Neural cell (in vitro differentiated cells): ENCODE measurements at regions not wholly inside any gene's neighbourhood (a gene's known extent, or its start where the extent isn't known, plus 50 kb on each side); places are given as distances from the start of the nearest gene placed in this dataset.
"Not testable (repeated sequence)": the region's sequence is repeated elsewhere in the genome, so short reads cannot be mapped to it uniquely, and the experiment has no call there.

Experiments used
- H2AFZ ChIP-seq: fragments of 200-600, 300-800 bp; sonication (generic), shearing (Covaris generic); 2 replicates; pipeline ENCODE4 v1.6.0; 2014; ENCODE audit warnings: low read depth, mild to moderate bottlenecking, antibody characterized with exemption, low read length, moderate library complexity
- H3F3A ChIP-seq: fragments of 200-600 bp; shearing (Covaris generic); 2 replicates; pipeline ENCODE4 v1.6.1; 2016; ENCODE audit warnings: mild to moderate bottlenecking, moderate library complexity, mixed read lengths, antibody characterized with exemption, low read length; ENCODE audit not compliant: insufficient read depth, poor library complexity, severe bottlenecking
- H3K27ac ChIP-seq: fragments of 200-600, 300-800 bp; sonication (generic), shearing (Covaris generic); 2 replicates; pipeline ENCODE4 v1.5.1; 2014; ENCODE audit warnings: mild to moderate bottlenecking, low read length, moderate library complexity
- H3K27me3 ChIP-seq: fragments of 300-800, 200-600 bp; sonication (generic), shearing (Covaris generic); 2 replicates; pipeline ENCODE4 v1.6.0; 2014; ENCODE audit warnings: mild to moderate bottlenecking, low read depth, low read length, moderate library complexity; ENCODE audit not compliant: insufficient read depth
- H3K36me3 ChIP-seq: fragments of 300-800, 200-600 bp; sonication (generic), shearing (Covaris generic); 2 replicates; pipeline ENCODE4 v1.5.1; 2014; ENCODE audit warnings: mild to moderate bottlenecking, antibody characterized with exemption, low read length, moderate library complexity; ENCODE audit not compliant: insufficient read depth
- H3K4me2 ChIP-seq: fragments of 300-800, 200-600 bp; sonication (generic), shearing (Covaris generic); 2 replicates; pipeline ENCODE4 v1.6.0; 2014; ENCODE audit warnings: mild to moderate bottlenecking, low read length
- H3K4me3 ChIP-seq: fragments of 300-800, 200-600 bp; sonication (generic), shearing (Covaris generic); 2 replicates; pipeline ENCODE4 v1.5.1; 2014; ENCODE audit warnings: mild to moderate bottlenecking, low read length, moderate library complexity
- H3K79me2 ChIP-seq: fragments of 200-600 bp; shearing (Covaris generic); replicated peaks from 2 replicates; pipeline ENCODE4 v1.6.0; 2014; ENCODE audit warnings: mild to moderate bottlenecking, low read length, moderate library complexity; ENCODE audit not compliant: insufficient read depth
- H3K9ac ChIP-seq: fragments of 300-800, 200-600 bp; sonication (generic), shearing (Covaris generic); 2 replicates; pipeline ENCODE4 v1.6.1; 2016; ENCODE audit warnings: mild to moderate bottlenecking, low read length, mixed read lengths
- H3K9me2 ChIP-seq: fragments of 200-600 bp; shearing (Covaris generic); 2 replicates; pipeline ENCODE4 v1.6.1; 2016; ENCODE audit warnings: mild to moderate bottlenecking, low read length, mixed read lengths; ENCODE audit not compliant: insufficient read depth
- H3K9me3 ChIP-seq: fragments of 200-600, 300-800 bp; sonication (generic), shearing (Covaris generic); 2 replicates; pipeline ENCODE4 v1.6.1; 2016; ENCODE audit warnings: mild to moderate bottlenecking, mixed run types, low read length, moderate library complexity, mixed read lengths
- H4K20me1 ChIP-seq: fragments of 200-600 bp; shearing (Covaris generic); 2 replicates; pipeline ENCODE4 v1.6.1; 2016; ENCODE audit warnings: mild to moderate bottlenecking, mixed run types; ENCODE audit not compliant: insufficient read depth

- H3K9me3 ChIP-seq, H3K9ac ChIP-seq, H3K4me3 ChIP-seq, H3K27ac ChIP-seq, H3K79me2 ChIP-seq, H3K9me2 ChIP-seq, H3F3A ChIP-seq, H2AFZ ChIP-seq, H4K20me1 ChIP-seq, H3K27me3 ChIP-seq, H3K36me3 ChIP-seq, H3K4me2 ChIP-seq: not testable (repeated sequence)
Observed at GRCh38 chr9:66740136-66740535, 160.4 kb upstream of the ZNF658 start.

GRCh38 chr9:66745846-66746245, 154.7 kb upstream of the ZNF658 start:
- H3F3A ChIP-seq, H3K9me3 ChIP-seq, H3K4me3 ChIP-seq, H3K79me2 ChIP-seq, H4K20me1 ChIP-seq, H3K36me3 ChIP-seq, H3K9ac ChIP-seq, H3K27me3 ChIP-seq, H2AFZ ChIP-seq, H3K4me2 ChIP-seq, H3K9me2 ChIP-seq, H3K27ac ChIP-seq: not testable (repeated sequence)

GRCh38 chr9:66752324-66752923, 148.1 kb upstream of the ZNF658 start:
- not testable (repeated sequence) for H3K27ac ChIP-seq, H3K9me2 ChIP-seq, H3K9me3 ChIP-seq, H3K79me2 ChIP-seq, H4K20me1 ChIP-seq, H3K27me3 ChIP-seq, H3K4me3 ChIP-seq, H3K36me3 ChIP-seq, H3K4me2 ChIP-seq, H2AFZ ChIP-seq, H3K9ac ChIP-seq, H3F3A ChIP-seq

GRCh38 chr9:66759825-66760492, 140.6 kb upstream of the ZNF658 start:
- not testable (repeated sequence) for H3F3A ChIP-seq, H3K9ac ChIP-seq, H2AFZ ChIP-seq, H4K20me1 ChIP-seq, H3K4me2 ChIP-seq, H3K9me3 ChIP-seq, H3K27me3 ChIP-seq, H3K4me3 ChIP-seq, H3K9me2 ChIP-seq, H3K79me2 ChIP-seq, H3K27ac ChIP-seq, H3K36me3 ChIP-seq

GRCh38 chr9:66764799-66765493, 135.6 kb upstream of the ZNF658 start:
- not testable (repeated sequence) for H3K79me2 ChIP-seq, H3K9me3 ChIP-seq, H4K20me1 ChIP-seq, H3K4me3 ChIP-seq, H3K27me3 ChIP-seq, H3K9me2 ChIP-seq, H2AFZ ChIP-seq, H3K9ac ChIP-seq, H3K27ac ChIP-seq, H3F3A ChIP-seq, H3K36me3 ChIP-seq, H3K4me2 ChIP-seq

- not testable (repeated sequence) for H2AFZ ChIP-seq, H3K9me3 ChIP-seq, H3K27ac ChIP-seq, H3K36me3 ChIP-seq, H3K9ac ChIP-seq, H3K27me3 ChIP-seq, H3K4me2 ChIP-seq, H3K4me3 ChIP-seq, H4K20me1 ChIP-seq, H3K79me2 ChIP-seq, H3F3A ChIP-seq, H3K9me2 ChIP-seq
Observed at GRCh38 chr9:66765531-66765930, 135.0 kb upstream of the ZNF658 start.

- not testable (repeated sequence) for H3K27ac ChIP-seq, H2AFZ ChIP-seq, H3K36me3 ChIP-seq, H3K79me2 ChIP-seq, H3K27me3 ChIP-seq, H3K4me2 ChIP-seq, H3K9me3 ChIP-seq, H4K20me1 ChIP-seq, H3F3A ChIP-seq, H3K4me3 ChIP-seq, H3K9me2 ChIP-seq, H3K9ac ChIP-seq
Observed at GRCh38 chr9:66771504-66771903, 129.0 kb upstream of the ZNF658 start.

GRCh38 chr9:66774618-66775017, 125.9 kb upstream of the ZNF658 start:
- not testable (repeated sequence) for H3K27me3 ChIP-seq, H4K20me1 ChIP-seq, H3F3A ChIP-seq, H3K9ac ChIP-seq, H3K9me3 ChIP-seq, H3K4me3 ChIP-seq, H3K9me2 ChIP-seq, H3K79me2 ChIP-seq, H2AFZ ChIP-seq, H3K27ac ChIP-seq, H3K36me3 ChIP-seq, H3K4me2 ChIP-seq
